HG03571 (cell line): ENCODE measurements at regions not wholly inside any gene's neighbourhood (a gene's known extent, or its start where the extent isn't known, plus 50 kb on each side); places are given as distances from the start of the nearest gene placed in this dataset.
"Not testable (repeated sequence)": the region's sequence is repeated elsewhere in the genome, so short reads cannot be mapped to it uniquely, and the experiment has no call there.

Experiments used
- ATAC-seq: cut with Tn5 transposase; IDR thresholded peaks from one replicate; pipeline ENCODE4 v1.9.1; 2021; ENCODE audit not compliant: unreplicated experiment

DNA sequence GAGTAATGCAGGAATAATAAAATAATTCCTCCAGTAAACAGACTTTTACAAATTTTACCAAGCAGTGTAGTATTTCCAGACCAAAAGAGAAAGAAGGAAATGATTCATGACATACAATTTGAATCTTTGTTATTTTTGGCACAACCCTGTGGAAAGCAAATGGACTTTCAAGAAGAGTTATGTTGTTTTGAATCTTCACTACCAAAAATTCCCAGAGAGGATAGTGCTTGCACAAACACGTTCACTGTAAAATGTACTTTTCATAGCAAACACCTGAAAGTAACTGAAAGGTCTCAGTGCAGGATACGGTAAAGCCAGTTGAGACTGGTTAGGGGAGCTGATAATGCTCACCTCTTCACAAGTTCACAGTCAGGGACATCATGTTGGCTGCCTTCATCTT lies 107.1 kb downstream of the USP22 start:
- no peak for ATAC-seq

DNA sequence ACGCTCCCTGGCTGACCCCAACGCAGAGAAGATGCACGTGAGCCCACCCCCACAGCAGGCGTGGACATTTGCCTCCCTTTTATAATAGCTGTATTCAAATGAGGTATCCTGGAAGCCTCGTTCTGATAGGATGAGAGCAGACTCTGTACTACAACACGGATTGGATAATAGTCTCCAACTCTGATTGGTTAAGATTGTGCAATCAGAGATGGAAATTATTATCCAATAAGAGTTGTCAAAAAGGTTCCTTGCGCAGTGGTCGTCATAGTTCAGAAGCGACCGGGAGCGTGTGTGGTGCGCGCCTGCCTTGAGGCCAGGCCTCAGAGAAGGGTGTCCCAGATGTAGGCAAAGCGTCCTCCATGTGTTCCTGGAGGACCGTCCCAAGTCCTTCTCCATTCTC lies 104.6 kb downstream of the USP22 start:
- ATAC-seq = no peak

DNA sequence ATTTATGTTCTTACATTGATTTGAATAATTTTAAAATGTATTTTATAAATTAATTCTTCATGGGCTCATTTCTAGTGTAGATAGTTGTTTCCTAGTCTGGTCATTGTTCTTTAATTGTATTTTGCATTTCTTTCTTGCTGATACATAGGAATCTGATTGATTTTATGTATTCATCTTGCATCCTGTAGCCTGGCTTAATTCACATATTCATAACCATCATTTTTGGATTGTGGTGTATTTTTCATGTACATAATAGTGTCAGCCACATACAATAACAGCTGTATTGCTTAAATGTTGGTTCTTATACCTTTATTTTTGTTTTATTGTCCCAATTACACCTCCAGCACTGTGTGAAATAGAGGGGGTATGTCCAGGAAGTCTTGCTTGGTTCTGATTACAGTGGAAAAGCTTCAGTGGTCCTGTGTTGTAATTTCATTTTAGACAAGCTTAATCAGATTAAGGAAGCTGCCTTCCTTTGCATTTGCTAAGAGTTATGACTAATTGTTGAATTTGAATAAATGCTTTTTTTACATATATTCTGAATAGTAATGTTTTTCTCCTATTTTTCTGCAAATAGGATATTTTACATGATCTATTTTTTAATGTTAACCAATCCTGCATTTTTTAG lies 103.7 kb downstream of the USP22 start:
- no peak for ATAC-seq

DNA sequence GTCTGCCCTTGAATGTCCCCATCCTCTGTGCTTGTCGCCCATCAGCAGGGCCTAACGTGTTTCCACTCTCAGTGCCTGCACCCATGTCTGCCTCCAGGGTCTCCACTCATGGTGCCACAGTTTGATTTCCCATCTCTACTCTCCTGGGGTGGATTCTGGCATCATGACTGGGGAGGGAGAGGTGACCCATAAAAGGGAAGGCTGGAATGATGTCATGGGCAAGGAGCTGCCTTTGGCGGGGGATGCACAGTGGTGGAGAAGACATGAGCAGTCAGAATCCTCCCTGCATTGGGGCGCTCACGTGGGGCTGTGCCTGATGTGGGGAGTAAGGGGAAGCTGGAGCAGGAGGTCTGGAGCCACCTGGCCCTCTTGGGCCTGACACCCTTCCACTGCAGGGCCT lies 100.9 kb downstream of the USP22 start:
- no peak for ATAC-seq

DNA sequence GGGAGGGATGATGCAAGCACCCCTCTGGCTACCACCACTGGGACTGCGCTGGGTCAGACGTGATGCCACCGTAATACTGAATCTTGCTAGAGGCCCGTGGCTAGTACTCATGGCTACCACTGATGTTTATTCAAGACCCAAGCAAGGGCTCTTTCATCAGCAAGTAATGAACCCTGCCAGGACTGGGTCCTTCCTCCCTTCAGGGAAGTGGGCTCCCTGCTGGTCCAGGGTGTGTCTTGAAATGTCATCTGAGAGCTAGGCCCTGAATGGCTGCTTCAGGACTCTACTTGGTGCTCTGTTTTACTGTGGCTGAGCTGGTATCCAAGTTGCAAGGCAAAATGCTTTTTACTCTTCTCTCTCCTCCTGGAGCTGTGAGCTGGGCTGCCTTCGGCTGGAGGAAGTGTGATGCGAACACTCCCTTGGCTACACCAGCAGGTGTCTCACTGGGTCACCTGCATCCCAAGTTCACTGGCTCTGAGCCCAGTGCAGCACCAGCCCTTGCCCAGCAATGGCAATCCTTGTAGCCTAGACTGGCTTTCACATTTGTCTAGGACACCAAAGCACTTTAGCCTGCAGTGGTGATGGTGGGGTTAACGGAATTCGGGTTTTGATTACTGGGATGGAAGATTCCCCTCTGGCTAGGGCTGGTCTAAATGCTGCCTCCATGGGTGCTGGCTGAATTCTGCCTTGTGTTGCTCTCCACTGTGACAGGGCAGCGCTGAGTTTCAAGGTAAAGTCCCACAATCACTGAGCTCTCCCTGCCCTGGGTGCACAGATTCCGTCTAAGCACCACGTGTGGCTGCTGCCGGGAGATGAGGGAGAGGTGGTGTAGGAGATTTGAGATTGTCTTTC lies 98.6 kb downstream of the USP22 start:
- no peak for ATAC-seq

DNA sequence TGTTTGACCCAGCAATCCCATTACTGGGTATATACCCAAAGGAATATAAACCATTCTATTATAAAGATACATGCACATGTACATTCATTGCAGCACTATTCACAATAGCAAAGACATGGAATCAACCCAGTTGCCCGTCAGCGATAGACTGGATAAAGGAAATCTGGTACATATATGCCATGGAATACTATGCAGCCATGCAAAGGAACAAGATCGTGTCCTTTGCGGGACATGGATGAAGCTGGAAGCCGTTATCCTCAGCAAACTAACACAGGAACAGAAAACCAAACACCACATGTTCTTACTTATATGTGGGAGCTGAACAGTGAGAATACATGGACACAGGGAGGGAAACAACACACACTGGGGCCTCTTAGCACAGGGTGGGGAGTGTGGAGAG lies 95.1 kb downstream of the USP22 start:
- not testable (repeated sequence) for ATAC-seq

DNA sequence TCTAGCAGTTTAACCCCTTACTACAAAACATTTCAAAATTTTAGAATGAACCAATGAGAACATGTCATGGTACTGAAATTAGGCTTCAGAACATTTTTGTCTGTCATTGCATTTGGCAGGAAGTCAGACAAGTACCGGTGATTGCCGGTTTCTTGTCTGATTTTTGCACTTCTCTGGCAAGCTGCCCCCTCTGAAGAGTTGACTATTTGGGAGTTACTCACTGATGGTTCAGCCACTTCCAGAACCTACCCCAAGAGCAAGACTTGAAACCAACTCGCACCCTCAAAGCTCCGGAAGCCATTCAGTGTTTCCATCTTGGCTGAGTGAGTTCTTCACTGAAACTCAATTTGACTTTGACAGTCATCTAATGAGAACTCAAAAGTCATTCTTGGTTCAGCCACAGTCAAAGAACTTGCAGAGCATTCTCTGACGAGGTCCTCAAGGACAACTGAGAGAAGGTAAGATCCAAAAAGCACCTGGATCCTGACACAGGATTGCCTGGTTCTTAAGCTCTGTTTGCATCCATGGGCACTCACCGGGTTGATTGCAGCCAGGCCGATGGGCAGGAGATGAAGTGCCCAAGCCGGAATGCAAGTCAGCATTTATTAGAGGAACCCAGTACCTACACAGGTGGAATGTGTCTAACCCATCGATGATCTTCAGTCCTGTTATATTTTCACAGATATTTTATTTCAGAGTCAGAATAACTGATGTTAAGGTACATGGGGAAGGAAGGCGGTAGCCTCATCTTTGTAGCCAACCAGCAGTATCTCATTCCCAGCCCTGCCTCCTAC lies 93.6 kb downstream of the USP22 start:
- ATAC-seq = no peak
